ENCODE measurements at regions not wholly inside any gene's neighbourhood (a gene's known extent, or its start where the extent isn't known, plus 50 kb on each side); places are given as distances from the start of the nearest gene placed in this dataset.

DNA sequence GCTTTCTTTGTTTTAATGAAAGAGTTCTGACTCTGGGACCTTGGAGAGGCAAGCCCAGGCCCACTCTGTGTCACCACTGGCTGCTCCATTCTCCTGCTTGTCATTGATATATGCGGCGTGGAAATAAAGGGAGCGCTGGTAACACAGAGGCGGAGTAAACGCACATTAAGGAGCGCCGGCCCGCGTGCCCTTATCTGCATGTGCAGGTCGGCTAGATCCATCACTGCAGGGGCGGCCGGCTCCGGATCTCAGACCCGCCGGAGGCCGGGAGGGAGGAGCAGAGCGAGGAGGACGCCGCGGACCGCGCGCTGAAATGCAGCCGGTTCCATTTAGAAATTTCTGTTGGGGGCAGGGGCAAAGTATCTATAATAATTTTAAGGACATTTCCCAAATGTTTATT, 70.8 kb downstream of the MRPL36 start:
- TF ChIP-seq, protein P1, sequence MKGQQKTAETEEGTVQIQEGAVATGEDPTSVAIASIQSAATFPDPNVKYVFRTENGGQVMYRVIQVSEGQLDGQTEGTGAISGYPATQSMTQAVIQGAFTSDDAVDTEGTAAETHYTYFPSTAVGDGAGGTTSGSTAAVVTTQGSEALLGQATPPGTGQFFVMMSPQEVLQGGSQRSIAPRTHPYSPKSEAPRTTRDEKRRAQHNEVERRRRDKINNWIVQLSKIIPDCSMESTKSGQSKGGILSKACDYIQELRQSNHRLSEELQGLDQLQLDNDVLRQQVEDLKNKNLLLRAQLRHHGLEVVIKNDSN (IDR thresholded peaks at IDR 0.05) = no peak
- TF ChIP-seq TEAD4 (IDR thresholded peaks at IDR 0.05) = no peak
- TF ChIP-seq TAF1 (IDR thresholded peaks at IDR 0.05; ENCODE audit: low read depth) = no peak
- TF ChIP-seq CREB1 (IDR thresholded peaks at IDR 0.05; ENCODE audit: low read depth) = no peak
- TF ChIP-seq, protein P2, sequence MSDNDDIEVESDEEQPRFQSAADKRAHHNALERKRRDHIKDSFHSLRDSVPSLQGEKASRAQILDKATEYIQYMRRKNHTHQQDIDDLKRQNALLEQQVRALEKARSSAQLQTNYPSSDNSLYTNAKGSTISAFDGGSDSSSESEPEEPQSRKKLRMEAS (IDR thresholded peaks at IDR 0.05) = no peak
- no peak for TF ChIP-seq FOXM1 (IDR thresholded peaks at IDR 0.05; ENCODE audit: borderline replicate concordance, low read depth)
- no peak for TF ChIP-seq TCF12 (IDR thresholded peaks at IDR 0.05; ENCODE audit: low read depth)
- no peak for TF ChIP-seq EP300 (IDR thresholded peaks at IDR 0.05; ENCODE audit: borderline replicate concordance)
- TF ChIP-seq EGR1 (IDR thresholded peaks at IDR 0.05) = no peak
- no peak for TF ChIP-seq CEBPB (IDR thresholded peaks at IDR 0.05)
- no peak for TF ChIP-seq RAD21 (IDR thresholded peaks at IDR 0.05; ENCODE audit: low read depth)
- TF ChIP-seq, protein P3, sequence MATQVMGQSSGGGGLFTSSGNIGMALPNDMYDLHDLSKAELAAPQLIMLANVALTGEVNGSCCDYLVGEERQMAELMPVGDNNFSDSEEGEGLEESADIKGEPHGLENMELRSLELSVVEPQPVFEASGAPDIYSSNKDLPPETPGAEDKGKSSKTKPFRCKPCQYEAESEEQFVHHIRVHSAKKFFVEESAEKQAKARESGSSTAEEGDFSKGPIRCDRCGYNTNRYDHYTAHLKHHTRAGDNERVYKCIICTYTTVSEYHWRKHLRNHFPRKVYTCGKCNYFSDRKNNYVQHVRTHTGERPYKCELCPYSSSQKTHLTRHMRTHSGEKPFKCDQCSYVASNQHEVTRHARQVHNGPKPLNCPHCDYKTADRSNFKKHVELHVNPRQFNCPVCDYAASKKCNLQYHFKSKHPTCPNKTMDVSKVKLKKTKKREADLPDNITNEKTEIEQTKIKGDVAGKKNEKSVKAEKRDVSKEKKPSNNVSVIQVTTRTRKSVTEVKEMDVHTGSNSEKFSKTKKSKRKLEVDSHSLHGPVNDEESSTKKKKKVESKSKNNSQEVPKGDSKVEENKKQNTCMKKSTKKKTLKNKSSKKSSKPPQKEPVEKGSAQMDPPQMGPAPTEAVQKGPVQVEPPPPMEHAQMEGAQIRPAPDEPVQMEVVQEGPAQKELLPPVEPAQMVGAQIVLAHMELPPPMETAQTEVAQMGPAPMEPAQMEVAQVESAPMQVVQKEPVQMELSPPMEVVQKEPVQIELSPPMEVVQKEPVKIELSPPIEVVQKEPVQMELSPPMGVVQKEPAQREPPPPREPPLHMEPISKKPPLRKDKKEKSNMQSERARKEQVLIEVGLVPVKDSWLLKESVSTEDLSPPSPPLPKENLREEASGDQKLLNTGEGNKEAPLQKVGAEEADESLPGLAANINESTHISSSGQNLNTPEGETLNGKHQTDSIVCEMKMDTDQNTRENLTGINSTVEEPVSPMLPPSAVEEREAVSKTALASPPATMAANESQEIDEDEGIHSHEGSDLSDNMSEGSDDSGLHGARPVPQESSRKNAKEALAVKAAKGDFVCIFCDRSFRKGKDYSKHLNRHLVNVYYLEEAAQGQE (IDR thresholded peaks at IDR 0.05; ENCODE audit: low read depth) = no peak
- no peak for TF ChIP-seq ZBTB7A (IDR thresholded peaks at IDR 0.05; ENCODE audit: low read depth)

DNA sequence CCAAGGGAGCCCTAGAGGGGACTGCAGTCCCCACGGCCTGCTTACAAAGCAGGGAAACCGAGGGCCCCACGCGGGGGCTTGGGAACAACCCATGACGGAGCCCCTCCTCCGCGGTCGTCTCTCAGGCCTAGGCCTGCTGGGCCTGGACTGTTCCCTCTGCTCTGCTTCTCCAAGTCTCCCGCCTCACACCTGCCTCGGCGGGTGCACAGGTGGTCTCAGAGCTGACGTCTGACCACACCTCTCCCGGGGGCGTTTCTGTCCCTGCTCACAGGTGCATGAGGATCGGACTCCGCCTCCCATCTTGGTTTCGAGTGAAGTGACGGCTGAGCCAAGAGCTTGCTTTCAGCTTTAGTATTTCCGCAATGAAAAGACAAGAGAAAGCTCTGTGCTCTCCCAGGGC, 72.1 kb downstream of the MRPL36 start:
- TF ChIP-seq, protein P2 (IDR thresholded peaks at IDR 0.05) = no peak
- TF ChIP-seq TEAD4 (IDR thresholded peaks at IDR 0.05) = no peak
- no peak for TF ChIP-seq CEBPB (IDR thresholded peaks at IDR 0.05)
- TF ChIP-seq TCF12 (IDR thresholded peaks at IDR 0.05; ENCODE audit: low read depth) = no peak
- no peak for TF ChIP-seq NFIC (IDR thresholded peaks at IDR 0.05)
- TF ChIP-seq EP300 (IDR thresholded peaks at IDR 0.05; ENCODE audit: borderline replicate concordance) = no peak
- TF ChIP-seq, protein P1 (IDR thresholded peaks at IDR 0.05) = no peak
- TF ChIP-seq CREB1 (IDR thresholded peaks at IDR 0.05; ENCODE audit: low read depth) = no peak
- TF ChIP-seq EGR1 (IDR thresholded peaks at IDR 0.05) = no peak
- no peak for TF ChIP-seq RAD21 (IDR thresholded peaks at IDR 0.05; ENCODE audit: low read depth)
- no peak for TF ChIP-seq ZBTB7A (IDR thresholded peaks at IDR 0.05; ENCODE audit: low read depth)
- TF ChIP-seq, protein P3 (IDR thresholded peaks at IDR 0.05; ENCODE audit: low read depth) = no peak
- no peak for TF ChIP-seq YY1 (IDR thresholded peaks at IDR 0.05; ENCODE audit: low read depth)
- TF ChIP-seq TAF1 (IDR thresholded peaks at IDR 0.05; ENCODE audit: low read depth) = no peak
- no peak for TF ChIP-seq FOXM1 (IDR thresholded peaks at IDR 0.05; ENCODE audit: borderline replicate concordance, low read depth)

DNA sequence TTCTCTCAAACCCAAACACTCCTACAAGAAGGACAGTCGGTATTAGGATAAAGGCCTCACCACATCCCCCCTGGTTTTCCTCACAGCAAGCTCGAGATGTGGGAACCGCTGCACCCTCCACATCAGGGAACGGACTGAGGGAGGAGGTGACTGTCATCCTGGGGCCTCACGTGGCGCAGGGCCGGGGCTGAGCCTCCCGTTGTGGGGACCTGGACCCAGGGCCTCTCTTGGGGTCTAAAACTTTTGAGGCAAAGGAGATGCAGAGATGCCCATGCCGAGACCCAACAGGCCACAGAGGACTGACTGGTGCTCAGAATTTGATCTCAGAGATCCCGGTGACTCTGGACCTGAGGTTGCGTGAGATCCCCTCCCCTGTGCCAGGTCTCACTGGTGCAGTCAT, 72.7 kb downstream of the MRPL36 start:
- TF ChIP-seq, protein P3 (IDR thresholded peaks at IDR 0.05; ENCODE audit: low read depth) = no peak
- no peak for TF ChIP-seq ZBTB7A (IDR thresholded peaks at IDR 0.05; ENCODE audit: low read depth)

DNA sequence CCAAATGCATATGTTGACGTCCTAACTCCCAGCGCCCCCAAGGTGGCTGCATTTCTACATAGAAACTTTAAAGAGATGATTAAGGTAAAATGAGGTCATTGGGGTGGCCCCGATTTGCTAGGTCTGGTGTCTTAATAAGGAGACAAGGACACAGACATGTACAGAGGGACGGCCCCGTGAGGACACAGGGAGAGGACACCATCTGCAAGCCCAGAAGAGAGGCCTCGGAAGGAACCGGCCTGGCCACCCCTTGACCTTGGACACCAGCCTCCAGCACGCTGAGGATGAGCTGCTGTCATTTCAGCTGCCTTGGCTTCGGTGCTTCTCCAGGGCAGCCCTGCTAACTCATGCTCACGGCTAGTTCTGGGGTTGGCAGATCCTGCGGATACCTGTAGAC, 73.2 kb downstream of the MRPL36 start:
- TF ChIP-seq EP300 (IDR thresholded peaks at IDR 0.05; ENCODE audit: borderline replicate concordance) = no peak
- TF ChIP-seq TAF1 (IDR thresholded peaks at IDR 0.05; ENCODE audit: low read depth) = no peak
- TF ChIP-seq, protein P2 (IDR thresholded peaks at IDR 0.05) = no peak
- TF ChIP-seq CEBPB (IDR thresholded peaks at IDR 0.05) = no peak
- TF ChIP-seq CREB1 (IDR thresholded peaks at IDR 0.05; ENCODE audit: low read depth) = no peak
- TF ChIP-seq, protein P3 (IDR thresholded peaks at IDR 0.05; ENCODE audit: low read depth) = no peak
- TF ChIP-seq RAD21 (IDR thresholded peaks at IDR 0.05; ENCODE audit: low read depth) = no peak
- no peak for TF ChIP-seq EGR1 (IDR thresholded peaks at IDR 0.05)
- TF ChIP-seq, protein P1 (IDR thresholded peaks at IDR 0.05) = no peak
- no peak for TF ChIP-seq TCF12 (IDR thresholded peaks at IDR 0.05; ENCODE audit: low read depth)
